ENCODE measurements at regions not wholly inside any gene's neighbourhood (a gene's known extent, or its start where the extent isn't known, plus 50 kb on each side); places are given as distances from the start of the nearest gene placed in this dataset.

DNA sequence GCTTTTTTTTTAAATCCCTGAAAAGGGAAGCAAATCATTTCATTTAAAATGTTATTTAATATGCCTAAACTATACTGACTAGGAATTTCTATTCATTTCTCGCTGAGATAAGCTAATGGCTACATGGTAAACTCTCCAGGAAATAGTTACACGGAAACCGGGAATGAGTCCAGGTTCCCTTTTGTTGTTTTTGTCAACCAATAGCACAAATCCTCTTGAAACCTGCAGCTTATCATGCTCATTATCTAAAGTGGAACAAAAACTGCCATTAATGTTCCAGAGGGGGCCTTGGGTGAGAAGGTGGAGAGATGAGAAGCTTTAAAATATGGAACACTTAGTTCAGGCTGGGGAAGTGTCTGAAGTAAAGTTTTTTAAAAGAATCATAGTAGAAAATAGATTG is 113.5 kb upstream of the ALCAM start:
- TF ChIP-seq EZH2 (IDR thresholded peaks at IDR 0.05) (no peak), EZH2phosphoT487 (IDR thresholded peaks at IDR 0.05) (no peak)
- TF ChIP-seq, protein P1, sequence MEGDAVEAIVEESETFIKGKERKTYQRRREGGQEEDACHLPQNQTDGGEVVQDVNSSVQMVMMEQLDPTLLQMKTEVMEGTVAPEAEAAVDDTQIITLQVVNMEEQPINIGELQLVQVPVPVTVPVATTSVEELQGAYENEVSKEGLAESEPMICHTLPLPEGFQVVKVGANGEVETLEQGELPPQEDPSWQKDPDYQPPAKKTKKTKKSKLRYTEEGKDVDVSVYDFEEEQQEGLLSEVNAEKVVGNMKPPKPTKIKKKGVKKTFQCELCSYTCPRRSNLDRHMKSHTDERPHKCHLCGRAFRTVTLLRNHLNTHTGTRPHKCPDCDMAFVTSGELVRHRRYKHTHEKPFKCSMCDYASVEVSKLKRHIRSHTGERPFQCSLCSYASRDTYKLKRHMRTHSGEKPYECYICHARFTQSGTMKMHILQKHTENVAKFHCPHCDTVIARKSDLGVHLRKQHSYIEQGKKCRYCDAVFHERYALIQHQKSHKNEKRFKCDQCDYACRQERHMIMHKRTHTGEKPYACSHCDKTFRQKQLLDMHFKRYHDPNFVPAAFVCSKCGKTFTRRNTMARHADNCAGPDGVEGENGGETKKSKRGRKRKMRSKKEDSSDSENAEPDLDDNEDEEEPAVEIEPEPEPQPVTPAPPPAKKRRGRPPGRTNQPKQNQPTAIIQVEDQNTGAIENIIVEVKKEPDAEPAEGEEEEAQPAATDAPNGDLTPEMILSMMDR (IDR thresholded peaks at IDR 0.05): no peak

All from neural progenitor cell (in vitro differentiated cells).